Right kidney (tissue), 1 donor: ENCODE measurements at regions not wholly inside any gene's neighbourhood (a gene's known extent, or its start where the extent isn't known, plus 50 kb on each side); places are given as distances from the start of the nearest gene placed in this dataset.
A peak's percentile ranks its signal among the peaks of the same experiment; 100 is the strongest.

ENCODE experiments used
- DNase-seq: peaks from one replicate; pipeline ENCODE4 v3.0.0-alpha.2; 2016

GRCh38 chr1:243916160-243916559 is 66.1 kb upstream of the AKT3 start:
- DNase-seq = no peak

DNA sequence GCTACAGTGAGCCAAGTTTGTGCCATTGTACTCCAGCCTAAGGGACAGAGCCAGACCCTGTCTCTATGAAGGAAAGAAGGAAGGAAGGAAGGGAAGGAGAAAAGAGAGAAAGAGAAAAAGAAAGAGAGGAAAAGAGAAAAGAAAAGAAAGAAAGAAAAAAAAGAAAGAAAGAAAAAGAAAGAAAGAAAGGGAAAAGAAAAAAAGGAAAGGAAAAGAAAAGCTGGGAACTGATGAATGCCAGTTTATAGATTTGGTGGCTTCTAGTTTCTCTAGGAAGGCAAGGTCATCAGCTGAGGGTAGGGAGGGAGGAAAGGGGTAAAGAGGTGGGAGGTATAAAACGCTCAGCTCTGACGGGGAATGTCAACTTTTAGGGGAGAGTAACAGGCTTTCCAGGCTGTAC is 62.3 kb upstream of the AKT3 start:
- no peak for DNase-seq

DNA sequence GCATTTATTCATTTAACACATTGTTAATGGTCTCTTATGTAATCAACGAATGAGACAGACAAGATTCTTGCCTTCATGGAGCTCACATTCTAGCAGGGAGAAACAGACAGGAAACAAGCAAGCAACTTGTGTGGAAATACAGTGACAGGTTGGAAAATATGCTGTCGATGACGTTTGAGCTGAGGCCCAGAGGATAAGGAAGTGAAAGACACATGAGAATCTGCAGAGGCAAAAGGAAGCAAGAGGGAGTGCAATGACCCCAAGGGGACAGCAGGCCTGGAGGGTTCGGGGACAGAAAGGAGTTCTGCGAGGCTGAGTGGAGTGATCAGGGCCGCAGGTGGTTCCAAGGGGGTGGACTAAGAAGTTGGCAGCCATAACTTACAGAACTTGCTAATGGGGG is 60.6 kb upstream of the AKT3 start:
- no peak for DNase-seq

DNA sequence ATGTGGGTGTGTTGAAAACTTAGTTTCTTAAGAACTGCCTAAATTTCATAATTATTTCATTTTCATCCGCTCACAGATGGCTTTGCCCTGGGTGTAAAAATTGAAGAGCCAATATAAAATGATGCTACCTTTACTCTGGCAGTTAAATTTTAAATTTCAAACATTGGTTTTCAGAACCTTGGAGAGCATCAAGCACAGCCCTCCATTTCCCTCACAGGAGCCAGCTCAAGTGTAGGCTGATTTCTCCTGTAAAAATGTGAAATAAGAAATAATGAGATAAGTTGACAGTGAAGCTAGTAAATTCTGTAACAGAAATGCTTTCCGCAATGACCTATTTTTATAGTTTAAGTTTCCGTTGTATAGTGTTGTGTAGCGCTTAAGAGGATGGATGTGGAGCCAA is 53.9 kb upstream of the AKT3 start:
- peak; percentile 6 for DNase-seq

DNA sequence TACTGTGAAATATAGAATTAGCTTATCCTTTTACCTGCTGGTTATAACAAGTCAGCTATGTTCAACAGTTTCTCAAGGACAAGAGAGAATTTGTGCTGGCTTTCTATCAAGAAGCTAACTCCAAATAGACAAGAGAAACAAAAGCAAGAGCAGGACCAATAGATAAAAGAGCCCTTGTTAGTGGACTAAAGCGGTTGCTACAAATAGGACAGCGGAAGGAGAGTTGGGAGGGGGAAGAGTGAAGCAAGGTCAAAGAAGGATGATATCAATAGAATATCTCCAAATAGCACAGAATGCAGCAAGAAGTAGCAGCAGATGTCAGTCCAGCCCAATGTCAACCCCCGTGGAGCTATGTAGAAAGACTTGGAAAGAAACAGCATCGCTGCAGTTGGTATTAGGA is 53.0 kb upstream of the AKT3 start:
- no peak for DNase-seq

DNA sequence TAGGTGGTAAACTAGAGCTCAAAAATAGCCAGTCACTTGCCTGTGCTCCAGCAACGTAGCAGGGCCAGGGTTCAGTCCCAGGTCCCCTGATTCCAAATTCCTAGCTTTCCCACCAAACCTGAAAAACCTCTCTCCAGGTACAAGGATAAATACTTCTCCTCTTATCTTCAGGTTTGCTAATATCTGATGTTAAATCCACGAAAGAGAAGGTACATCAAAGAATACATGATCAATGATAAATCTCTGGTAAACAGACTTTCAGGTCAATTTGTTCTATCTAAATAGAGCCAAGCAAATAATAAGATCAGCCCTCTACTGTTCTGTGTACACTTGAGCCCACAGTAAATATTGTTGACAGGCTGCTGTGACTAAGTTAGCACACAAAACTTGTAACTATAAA is 52.1 kb upstream of the AKT3 start:
- DNase-seq = no peak
